ENCODE measurements at regions not wholly inside any gene's neighbourhood (a gene's known extent, or its start where the extent isn't known, plus 50 kb on each side); places are given as distances from the start of the nearest gene placed in this dataset.

DNA sequence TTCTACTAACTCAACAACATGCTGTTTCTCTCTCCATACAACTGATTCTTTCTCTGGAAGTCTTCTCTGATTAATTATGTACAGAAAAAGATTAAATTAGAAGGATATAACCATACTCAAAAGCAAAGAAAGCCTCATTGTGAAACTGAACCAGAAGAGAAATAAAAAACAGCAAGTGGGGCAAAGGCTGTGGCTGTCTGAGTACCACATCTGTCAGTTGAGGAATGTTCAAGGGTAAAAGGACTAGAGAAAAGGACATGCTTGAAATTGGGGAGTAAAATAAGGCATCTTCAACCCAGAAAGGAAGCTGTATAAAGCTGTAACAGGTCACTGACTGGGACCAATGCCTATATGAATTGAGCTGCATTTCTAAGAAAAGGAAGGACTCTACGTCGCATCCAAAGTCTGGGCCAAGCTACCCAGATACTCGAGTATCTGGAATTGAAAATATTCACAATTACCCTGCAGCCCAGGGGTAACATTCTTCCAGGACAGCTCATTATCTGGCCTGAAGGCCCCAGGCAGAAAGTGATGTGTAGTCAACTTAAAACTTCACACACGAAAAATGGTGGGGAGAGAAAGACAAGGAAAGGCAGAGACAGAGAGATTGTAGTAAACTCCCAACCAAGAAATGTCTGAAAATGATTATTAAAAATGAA lies 356.0 kb upstream of the GALNT5 start:
- H3K9me3 ChIP-seq: no peaks in the 10 kb centered on the region
- no peak for DNase-seq
- no peaks in the 10 kb centered on the region for H3K36me3 ChIP-seq
- intact Hi-C loops (cut with DNase I): no loop called here
- no peak overlapping the region for H3K4me3 ChIP-seq
- TF ChIP-seq CTCF (IDR thresholded peaks at IDR 0.05) (no peak), POLR2A (IDR thresholded peaks at IDR 0.05) (no peak), EP300 (IDR thresholded peaks at IDR 0.05) (no peak), POLR2AphosphoS5 (IDR thresholded peaks at IDR 0.05) (no peak)
- H3K27ac ChIP-seq: no peak overlapping the region
- no peaks in the 10 kb centered on the region for H3K27me3 ChIP-seq
- 86 to 90% methylated on average over 4 of the region's 4 CpGs for WGBS, 2 donors
- no peaks in the 10 kb centered on the region for H3K4me1 ChIP-seq

DNA sequence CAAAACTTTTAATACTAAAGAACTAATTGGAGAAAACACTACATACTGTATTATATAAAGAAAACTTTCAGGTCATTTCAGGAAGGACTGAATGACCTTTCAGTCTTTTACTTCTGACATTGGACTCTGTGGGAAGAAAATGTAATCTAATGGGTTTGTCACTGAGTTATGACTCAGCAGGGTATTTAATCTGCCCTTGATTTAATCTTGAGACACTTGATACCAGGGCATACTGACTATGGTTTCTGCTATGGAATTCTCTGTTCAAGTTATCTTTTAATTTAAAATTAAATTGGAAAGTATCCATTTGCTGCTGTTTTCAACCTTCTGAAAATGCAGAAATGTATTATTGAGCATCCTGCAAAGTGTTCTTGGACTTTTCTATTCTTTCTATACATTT lies 354.2 kb upstream of the GALNT5 start:
- Histone ChIP-seq H3K27ac (no peak overlapping the region), H3K36me3 (no peaks in the 10 kb centered on the region), H3K4me3 (no peak overlapping the region), H3K9me3 (no peaks in the 10 kb centered on the region), H3K27me3 (no peaks in the 10 kb centered on the region), H3K4me1 (no peaks in the 10 kb centered on the region)
- TF ChIP-seq POLR2A (IDR thresholded peaks at IDR 0.05): no peak
- intact Hi-C loops (cut with DNase I): no loop called here
- DNase-seq: no peak

- WGBS, 2 donors: 57 to 59% methylated on average over 3 of the region's 3 CpGs
- no peak overlapping the region for H3K4me3 ChIP-seq
- TF ChIP-seq POLR2AphosphoS5 (IDR thresholded peaks at IDR 0.05) (no peak), EP300 (IDR thresholded peaks at IDR 0.05) (no peak), CTCF (IDR thresholded peaks at IDR 0.05) (no peak), POLR2A (IDR thresholded peaks at IDR 0.05) (no peak)
- H3K4me1 ChIP-seq: no peaks in the 10 kb centered on the region
- DNase-seq: no peak
- H3K27ac ChIP-seq: no peak overlapping the region
- no peaks in the 10 kb centered on the region for H3K9me3 ChIP-seq
- intact Hi-C loops (cut with DNase I): no loop called here
- H3K36me3 ChIP-seq: no peaks in the 10 kb centered on the region
- H3K27me3 ChIP-seq: no peaks in the 10 kb centered on the region
Measured at GRCh38 chr2:156907806-156908205, 349.7 kb upstream of the GALNT5 start.

DNA sequence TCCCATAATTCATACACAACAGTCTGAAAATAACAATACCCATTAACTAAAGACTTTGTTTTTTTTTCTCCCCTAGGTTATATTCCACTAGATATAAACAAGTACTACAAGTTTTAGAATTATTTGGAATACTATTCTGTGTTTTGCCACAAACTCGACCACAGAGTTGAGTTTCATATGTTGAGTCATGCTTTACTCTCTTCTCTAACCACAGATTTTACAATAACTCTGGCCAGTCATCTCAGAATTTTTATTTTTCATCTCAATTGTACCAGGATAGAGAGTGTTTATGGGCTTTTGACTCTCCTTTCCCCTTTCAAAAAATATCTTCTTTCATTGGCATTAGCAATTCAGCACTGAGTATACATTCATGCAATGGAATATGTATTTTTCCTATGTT lies 348.7 kb upstream of the GALNT5 start:
- no peak overlapping the region for H3K27ac ChIP-seq
- H3K36me3 ChIP-seq: no peaks in the 10 kb centered on the region
- DNase-seq: no peak
- intact Hi-C loops (cut with DNase I): no loop called here
- 27 to 48% methylated on average over 1 of the region's 1 CpG for WGBS, 2 donors
- H3K9me3 ChIP-seq: no peaks in the 10 kb centered on the region
- TF ChIP-seq CTCF (IDR thresholded peaks at IDR 0.05): no peak
- TF ChIP-seq EP300 (IDR thresholded peaks at IDR 0.05): no peak
- no peak for TF ChIP-seq POLR2A (IDR thresholded peaks at IDR 0.05)
- no peak for TF ChIP-seq POLR2AphosphoS5 (IDR thresholded peaks at IDR 0.05)
- no peaks in the 10 kb centered on the region for H3K27me3 ChIP-seq
- H3K4me1 ChIP-seq: no peaks in the 10 kb centered on the region
- H3K4me3 ChIP-seq: no peak overlapping the region

GRCh38 chr2:156909983-156910382 lies 347.5 kb upstream of the GALNT5 start:
- WGBS, 2 donors: 84 to 88% methylated on average over 5 of the region's 5 CpGs
- H3K4me3 ChIP-seq: no peak overlapping the region
- no peak overlapping the region for H3K27ac ChIP-seq
- no peaks in the 10 kb centered on the region for H3K4me1 ChIP-seq
- DNase-seq: no peak
- intact Hi-C loops (cut with DNase I): no loop called here
- TF ChIP-seq POLR2A (IDR thresholded peaks at IDR 0.05) (no peak), CTCF (IDR thresholded peaks at IDR 0.05) (no peak), POLR2AphosphoS5 (IDR thresholded peaks at IDR 0.05) (no peak)
- H3K27me3 ChIP-seq: no peaks in the 10 kb centered on the region
- H3K9me3 ChIP-seq: no peaks in the 10 kb centered on the region
- no peaks in the 10 kb centered on the region for H3K36me3 ChIP-seq

All from sigmoid colon (tissue), 6 donors.